ENCODE measurements at regions not wholly inside any gene's neighbourhood (a gene's known extent, or its start where the extent isn't known, plus 50 kb on each side); places are given as distances from the start of the nearest gene placed in this dataset.
"Not testable (repeated sequence)": the region's sequence is repeated elsewhere in the genome, so short reads cannot be mapped to it uniquely, and the experiment has no call there.

DNA sequence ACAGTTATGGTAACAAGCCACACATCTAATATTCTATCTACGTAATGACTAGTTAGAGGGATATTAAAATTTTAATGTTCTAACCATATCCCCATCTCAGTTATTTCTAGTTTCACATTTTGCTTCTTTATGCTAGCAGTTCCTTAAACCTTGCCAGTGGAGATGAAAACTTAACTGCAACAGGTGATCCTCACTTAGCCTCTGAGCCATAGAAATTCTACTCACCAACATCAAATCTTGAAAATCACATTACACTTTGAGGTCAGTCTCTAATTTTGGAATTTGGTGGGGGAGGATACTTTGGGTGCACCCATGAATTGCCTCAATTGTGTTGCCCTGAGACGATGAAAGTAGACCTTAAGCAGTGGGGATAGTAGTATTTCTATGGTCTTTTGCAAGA is 256.4 kb downstream of the GATA3 start:
- no peak for DNase-seq (ENCODE audit: low read depth in 2 of 2)

DNA sequence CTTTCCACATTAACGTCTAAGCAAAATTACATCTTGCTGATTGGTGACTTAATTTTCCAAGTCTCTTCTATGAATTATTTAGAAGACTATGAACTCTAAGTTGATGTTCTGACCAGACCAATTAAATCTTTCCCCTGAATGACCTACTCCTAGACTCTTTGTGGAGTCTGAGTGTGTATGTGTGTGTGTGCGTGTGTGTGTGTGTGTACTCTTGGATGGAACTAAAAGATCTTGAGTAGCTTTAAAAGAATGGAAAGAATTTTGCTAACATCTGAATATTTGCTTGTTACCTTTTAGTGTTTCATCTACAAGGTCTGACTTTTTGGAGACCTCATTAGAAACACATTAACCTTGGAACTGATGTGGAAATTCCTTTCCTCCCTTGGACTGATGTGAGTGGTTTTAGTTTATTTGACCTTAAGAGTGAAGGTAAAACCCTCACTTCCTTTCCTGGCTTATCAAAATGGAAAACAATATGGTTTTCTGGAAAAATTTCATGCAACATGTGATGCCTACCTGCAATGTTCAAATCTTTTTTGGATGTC is 257.1 kb downstream of the GATA3 start:
- no peak for DNase-seq (ENCODE audit: low read depth in 2 of 2)

DNA sequence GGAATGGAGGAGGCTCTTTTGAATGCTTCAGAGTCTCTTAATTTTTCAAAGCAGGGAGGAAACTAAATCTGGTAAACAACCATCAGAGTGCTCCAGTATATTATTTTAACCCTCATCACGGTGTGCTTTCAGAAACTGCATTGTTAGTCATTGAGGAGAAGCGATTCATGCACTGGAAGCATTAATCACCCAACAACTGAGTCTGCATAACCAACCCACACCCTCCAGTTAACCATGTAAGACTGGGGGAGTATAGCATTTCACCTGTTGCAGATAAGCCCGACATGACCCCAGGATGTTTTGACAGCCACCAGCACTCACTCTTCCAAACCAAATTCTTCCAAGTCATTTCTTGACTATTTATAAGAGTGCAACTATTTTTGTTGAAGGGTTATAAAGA is 257.6 kb downstream of the GATA3 start:
- no peak for DNase-seq (ENCODE audit: low read depth in 2 of 2)

DNA sequence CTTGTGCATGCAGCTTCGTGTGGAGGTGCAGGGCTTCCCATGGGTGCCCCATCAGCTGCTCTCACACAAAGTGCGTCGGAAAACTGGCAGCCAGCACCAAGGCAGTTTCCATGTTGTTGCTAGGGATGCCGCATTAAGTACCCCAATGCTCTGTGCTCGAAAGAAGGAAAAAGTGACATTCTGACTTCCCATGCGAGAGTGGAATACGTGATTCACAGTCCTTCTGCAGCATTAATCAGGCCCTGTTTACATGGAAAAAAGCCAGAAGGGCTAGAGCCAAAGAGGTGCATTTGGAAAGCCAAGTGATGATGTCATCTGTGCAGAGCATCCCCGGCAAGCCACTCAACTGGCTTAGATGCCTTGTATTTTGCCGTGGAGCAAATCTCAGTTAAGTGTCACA is 258.3 kb downstream of the GATA3 start:
- no peak for DNase-seq (ENCODE audit: low read depth in 2 of 2)

DNA sequence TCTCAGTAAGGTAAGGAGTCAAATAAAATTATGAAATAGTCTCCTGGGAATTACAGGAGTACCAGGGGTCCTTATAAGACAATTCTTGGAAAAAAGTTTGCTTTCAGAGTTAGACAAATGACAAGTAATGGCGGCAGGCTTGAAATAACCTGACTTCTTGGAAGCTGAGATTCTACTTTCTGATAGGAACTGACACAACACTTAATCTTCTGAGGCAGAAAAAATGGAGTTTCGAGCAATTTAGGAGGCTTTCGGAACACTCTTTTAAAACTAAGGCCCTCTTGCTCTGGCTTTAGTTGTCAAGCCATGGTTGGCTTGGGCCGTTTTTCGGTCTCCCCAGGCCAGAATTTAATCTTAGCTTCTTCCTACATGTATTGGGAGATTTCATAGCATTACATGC is 260.0 kb downstream of the GATA3 start:
- DNase-seq (ENCODE audit: low read depth in 2 of 2) = no peak

DNA sequence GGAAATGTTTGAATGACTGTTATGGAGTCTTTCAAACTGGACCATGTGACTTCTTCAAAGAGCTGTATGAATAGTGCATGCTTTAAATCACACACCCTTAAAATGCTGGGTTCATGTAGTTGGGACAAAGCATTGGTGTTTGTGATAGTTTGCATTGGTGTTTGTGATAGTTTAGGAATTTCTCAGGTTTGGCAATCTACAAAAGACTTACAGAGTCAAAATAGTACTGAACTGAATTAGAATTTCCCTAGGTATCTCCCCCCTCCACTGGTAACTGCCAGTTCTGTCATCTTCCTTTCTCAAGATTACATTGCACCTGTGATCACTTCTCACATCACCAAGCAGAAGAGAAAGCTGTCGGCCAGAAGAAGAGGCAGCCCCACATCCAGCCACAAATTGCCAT is 261.1 kb downstream of the GATA3 start:
- no peak for DNase-seq (ENCODE audit: low read depth in 2 of 2)

DNA sequence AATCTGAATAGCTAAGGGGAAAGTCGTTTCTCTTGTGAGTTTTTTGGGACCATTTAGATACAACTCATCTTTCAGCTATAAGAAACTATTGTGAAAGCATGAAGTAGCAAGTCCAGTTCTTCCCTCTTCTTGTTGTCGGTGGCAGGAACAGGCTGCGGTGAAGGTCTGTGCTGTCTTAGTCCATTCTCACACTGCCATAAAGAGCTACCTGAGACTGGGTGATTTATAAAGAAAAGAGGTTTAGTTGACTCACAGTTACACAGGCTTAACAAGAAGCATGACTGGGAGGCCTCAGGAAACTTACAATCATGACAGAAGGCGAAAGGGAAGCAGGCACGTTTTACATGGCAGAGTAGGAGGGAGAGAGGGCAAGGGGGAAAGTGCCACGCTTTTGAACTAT is 261.8 kb downstream of the GATA3 start:
- DNase-seq (ENCODE audit: low read depth in 2 of 2) = no peak

DNA sequence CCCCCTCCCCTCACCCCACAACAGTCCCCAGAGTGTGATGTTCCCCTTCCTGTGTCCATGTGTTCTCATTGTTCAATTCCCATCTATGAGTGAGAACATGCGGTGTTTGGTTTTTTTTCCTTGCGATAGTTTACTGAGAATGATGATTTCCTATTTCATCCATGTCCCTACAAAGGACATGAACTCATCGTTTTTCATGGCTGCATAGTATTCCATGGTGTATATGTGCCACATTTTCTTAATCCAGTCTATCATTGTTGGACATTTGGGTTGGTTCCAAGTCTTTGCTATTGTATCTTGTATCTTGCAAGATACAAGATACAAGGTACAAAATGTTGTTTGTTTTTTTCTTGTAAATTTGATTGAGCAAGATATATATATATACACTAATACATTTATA is 263.9 kb downstream of the GATA3 start:
- DNase-seq (ENCODE audit: low read depth in 2 of 2) = not testable (repeated sequence)

DNA sequence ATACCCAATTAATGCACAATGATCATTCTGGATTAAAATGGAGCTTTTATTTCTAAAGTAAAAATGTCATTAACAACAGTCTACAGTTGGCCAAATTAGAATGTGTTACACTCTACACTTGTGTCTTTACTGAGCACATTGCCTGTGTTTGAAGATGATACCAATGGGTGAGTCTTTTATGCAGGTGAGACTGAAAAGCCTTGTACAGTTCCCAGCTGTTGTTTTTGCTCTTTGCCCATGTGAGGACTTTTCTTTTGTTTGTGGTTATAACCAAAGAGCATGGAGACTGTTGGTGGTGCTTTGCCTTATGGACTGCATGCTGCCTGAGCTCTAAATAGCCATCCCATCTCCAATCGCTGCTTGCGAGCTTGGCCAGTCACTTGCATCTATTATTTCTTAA is 264.5 kb downstream of the GATA3 start:
- DNase-seq (ENCODE audit: low read depth in 2 of 2) = no peak

DNA sequence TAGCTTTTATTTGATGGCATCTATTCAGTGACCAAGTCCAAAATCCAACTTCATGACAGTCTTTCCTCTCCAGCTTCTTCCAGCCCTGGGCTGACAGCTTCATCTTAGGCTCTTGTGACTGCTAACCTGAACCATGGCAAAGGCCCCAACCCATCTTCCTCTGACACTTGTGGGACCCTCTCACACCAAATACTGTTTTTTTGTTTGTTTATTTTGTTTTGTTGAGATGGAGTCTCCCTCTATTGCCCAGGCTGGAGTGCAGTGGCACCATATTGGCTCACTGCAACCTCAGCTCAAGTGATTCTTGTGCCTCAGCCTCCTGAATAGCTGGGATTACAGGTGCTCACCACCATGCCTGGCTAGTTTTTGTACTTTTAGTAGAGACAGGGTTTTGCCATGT is 265.2 kb downstream of the GATA3 start:
- no peak for DNase-seq (ENCODE audit: low read depth in 2 of 2)

DNA sequence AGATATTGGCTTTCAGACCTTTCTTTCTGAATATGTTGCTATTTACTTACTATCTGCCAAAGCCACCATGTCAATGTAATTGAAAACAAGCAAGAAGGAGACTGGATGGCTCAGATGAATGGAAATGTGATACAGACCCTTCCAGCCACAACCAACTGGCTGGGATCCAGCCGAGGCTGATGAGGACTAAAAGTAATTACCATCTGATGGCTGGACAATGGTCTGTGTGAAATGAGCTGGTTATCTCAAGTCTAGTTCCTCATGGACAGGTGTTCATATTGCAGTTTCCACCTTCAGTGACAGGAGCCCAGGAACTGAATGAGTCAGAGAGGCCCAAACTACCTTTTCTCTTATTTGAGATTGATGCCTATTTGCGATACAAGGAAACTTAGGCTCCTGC is 267.5 kb downstream of the GATA3 start:
- DNase-seq (ENCODE audit: low read depth in 2 of 2) = no peak

DNA sequence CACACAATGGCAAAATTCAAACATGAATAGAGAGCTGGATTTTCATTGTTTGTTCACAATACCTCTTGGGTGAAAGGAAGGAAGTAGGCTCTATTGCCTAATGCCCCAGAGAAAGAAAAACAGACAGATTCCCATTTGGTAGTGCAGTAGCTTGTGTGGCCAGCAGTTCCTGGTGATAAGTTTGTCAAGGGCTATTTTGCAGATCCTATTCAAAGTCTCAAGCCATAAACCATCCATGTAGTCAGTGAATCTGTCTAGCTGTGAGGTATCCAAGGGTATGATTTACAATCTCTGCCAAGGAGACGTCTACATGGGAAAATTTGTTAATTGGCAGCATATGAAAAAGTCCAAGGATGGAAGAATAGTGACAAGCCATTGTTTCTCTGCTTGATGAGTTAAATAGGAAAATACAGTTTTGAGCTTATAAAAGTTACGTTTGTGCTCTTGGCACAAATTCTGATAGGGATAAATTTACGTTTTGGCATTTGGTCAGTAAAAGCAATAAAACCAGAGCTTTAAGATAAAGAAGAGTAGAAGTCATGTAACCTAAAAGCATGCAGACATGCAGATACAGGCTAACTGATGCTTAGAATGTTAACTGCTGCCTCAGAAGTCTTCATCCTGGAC is 269.1 kb downstream of the GATA3 start:
- DNase-seq (ENCODE audit: low read depth in 2 of 2) = no peak

DNA sequence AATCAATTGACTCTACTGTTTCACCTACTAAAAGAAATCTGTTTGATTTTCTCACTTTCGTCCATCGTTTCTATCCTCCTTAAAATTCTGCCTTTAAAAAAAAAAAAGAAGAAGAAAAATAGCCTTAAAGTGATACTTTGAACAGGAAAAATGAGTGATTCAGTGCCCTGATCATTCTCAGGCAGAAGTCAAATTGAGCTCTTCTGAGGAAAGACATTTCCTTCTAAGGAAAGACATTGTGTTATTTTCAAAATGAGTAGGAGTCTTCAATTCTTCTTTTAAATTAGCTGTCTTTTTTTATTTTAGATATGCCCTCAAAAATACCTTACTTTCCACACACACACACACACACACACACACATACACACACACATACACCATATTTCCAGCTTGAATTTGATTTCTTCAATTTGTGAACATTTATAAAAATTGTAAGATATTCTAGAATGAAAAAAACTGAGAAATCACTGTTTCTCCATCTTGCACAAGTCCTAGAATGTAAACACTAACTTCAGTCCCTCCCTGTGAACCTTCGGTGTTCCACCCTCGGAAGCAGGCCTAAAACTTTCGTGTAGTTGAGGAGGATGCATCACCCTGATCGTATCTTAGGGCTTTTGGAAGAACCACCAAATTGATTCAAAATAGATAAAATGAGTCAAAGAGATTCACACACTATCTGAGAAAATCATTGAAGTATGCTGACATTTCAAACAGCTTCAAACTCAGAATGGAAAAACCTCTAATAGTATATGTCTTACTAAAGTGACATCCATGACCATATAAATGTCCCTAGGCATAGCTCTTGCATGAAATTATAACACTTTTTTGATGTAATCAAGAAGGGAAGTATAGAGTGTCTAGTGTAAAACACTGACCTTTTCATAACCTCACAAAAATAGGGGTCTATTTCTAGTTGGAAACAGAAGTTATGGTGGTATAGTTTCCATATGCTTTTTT is 270.8 kb downstream of the GATA3 start:
- no peak for DNase-seq (ENCODE audit: low read depth in 2 of 2)

DNA sequence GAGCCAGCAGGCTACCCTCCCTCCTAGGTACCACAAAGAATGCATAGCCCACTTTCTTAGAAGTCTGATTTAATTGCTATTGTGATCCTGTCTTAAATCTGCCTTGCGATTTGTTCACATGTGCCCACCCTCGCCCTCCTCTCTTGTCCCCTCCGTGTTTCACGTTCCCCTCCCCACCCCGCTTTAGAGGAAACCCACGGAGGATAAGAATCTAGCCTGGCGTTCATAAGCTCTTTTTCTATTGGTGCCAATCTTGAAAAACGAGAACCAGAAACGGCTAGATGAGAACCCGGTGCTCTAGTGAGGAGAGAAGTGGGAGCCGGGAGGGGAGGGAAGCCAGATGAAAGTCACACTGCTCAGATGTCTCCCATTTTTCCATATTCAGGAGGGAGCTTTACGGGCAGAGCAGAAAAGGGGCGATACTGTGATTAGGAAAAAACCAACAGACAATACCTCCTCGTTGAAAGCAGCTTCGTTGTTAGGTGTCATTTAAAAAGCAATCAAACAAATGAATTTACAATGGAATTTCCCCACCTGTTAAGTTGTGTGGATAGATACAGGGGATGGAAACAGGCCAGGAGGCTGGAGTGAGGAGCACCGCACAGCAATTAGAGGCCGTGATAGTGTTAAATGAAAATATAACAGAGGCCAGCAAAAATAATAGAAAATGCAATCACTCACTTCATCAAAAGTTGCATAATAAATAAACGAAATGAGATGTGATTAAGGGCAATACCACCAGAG is 272.1 kb downstream of the GATA3 start:
- DNase-seq (ENCODE audit: low read depth in 2 of 2) = no peak

DNA sequence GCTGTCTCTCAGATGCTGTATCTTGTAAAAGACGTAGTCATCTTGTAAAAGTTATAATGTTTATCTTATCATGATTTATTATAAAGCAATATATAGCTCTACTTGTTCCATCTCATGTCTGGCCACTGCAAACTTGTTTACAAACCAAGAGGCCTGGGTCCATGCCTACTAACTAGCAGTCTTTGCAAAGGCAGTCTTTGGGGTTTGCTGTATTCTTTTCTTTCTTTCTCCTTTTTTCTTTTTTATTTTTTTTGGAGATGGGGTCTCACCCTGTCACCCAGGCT is 272.6 kb downstream of the GATA3 start:
- DNase-seq (ENCODE audit: low read depth in 2 of 2) = no peak

DNA sequence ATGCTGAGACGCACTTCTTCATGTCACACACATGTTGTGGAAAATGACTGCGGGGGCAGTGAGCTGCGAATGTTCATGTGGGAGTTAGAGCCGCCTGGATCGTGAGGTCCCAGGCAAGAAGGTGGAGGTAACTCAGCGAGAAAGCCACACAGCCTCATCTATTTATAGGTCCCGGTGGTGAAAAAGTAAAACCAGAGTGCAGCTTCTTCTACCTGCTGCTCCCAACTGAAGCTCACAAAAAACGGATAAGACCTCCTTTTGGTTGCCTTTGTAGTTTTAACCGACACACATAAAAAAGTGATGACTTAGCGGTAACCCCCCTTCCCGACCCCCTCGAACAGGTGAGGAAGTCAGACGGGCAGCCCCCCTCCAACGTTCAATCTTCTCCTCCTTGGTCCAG is 276.9 kb downstream of the GATA3 start:
- no peak for DNase-seq (ENCODE audit: low read depth in 2 of 2)

DNA sequence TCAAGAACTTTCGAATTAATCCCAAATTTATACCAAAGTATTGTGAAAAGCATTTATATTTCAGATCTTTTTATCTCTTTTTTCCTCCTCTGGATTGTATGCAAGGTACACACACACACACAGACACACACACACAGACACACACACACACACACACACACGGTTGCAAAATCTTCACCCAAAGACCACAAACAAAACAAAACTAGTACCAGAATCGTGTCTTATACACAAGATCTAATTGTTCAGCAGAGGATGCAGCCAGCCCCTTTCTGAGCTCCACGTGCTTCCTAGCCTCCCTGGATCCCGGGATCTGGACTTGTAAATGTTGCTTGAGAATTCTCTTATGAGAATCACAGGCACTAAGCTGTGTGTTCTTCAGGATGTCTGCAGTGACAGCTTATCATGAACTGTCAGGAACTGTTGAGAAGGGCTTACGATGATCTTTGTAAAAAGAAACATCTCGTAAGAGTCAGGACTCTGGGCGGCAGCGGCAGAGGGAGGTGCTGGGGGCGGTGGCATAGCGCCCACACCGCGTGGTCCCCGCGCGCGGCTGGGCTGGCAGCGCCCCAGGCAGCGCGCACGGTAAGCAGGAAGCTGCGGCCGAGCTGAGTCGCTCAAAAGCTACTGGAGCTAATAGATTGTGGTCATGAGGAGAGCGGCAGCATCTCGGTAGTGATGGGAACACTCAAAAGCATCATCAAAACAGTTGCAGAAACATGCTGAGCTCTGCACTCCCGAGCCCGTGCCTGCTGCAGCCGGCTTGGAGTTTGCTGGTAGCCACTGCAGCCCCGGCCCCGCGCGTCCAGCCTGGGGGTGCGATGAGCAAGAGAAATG is 277.6 kb downstream of the GATA3 start:
- peak; percentile 68 to 82 for DNase-seq (ENCODE audit: low read depth in 2 of 2)

DNA sequence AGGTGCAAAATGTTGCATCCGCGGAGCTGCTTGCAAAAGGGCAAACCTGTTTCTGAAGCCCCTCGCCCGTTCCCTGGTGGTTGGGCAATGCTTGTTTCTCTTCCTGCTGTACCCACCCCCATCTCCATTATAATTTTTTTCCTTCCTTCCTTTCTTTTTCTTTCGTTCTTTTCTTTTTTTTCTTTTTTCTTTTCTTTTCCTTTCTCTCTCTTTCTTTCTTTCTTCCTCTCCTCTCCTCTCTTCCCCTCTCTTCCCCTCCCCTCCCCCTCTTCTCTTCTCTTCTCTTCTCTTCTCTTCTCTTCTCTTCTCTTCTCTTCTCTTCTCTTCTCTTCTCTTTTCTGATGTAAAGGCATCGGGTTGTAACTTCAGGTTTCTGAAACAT is 278.2 kb downstream of the GATA3 start:
- no peak for DNase-seq (ENCODE audit: low read depth in 2 of 2)

DNA sequence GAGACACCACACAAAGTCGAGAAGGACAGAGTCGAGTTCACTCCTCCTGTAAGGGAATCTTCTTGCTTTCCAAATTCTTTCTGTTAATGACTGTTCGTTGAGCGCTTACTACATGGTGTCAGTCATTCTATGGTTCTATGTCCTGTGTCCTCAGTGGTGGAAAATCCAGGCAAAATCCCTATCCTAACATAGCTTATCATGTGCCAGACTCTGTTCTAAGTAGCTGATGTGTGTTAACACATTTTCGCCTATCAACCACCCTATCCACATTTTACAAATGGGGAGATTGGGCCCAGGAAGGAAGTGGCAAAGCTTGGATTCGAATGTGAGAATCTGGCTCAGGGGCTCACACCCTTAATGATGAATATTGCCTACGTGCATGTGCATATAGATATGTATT is 280.1 kb downstream of the GATA3 start:
- DNase-seq (ENCODE audit: low read depth in 2 of 2) = no peak

DNA sequence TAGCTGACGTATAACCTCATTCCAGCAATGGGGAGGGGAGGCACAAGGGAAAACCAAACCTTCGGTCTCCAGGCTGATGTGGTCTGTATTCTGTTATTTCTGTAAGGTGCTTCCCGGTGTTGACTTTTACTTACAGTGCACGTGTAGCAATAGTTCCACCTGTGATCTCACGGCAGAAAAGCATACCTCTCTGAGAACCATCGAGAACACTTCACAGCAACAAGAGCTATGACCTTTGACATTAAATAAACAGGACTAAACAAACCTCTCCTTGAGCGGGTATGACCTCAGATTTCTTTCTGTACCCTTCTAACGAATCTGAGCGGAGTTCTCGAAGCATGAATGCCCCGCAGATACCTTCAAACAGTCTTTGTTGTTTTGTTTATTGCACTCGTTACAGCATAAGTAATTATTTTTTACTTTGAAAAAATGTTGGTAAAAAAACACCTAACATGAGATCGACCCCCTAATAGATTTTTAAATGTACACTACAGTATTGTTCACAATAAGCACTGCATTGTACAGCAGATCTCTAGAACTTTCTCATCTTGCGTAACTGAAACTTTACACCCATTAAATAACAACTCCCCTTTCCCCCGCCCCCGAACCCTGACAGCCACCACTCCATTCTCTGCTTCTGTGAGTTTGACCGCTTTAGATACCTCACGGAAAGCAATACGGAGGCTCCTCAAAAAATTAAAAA is 282.3 kb downstream of the GATA3 start:
- DNase-seq (ENCODE audit: low read depth in 2 of 2) = no peak

DNA sequence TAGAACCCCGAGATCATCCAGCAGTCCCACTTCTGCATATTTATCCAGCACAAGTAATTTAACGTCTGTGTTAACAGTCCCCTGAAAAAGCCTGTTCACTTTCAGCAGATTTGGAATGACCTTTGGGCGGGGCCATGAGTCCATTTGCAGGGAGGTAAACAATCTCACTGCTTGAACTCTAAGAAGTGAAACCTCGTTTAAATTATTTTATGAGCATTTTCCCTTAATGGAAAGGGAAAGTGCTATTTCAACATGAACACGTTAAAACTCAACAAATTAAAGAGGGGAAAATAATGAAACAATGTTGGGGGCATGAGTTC is 282.8 kb downstream of the GATA3 start:
- no peak for DNase-seq (ENCODE audit: low read depth in 2 of 2)
